Spleen (tissue), 7 donors: ENCODE measurements at regions not wholly inside any gene's neighbourhood (a gene's known extent, or its start where the extent isn't known, plus 50 kb on each side); places are given as distances from the start of the nearest gene placed in this dataset.

ENCODE experiments used
- CTCF ChIP-seq, 11 experiments: fragments of 200-600 bp in 7 of 11; fragments of 450-650 bp in 4 of 11; sonication (generic) in 4 of 11; IDR thresholded peaks in 8 of 11; conservative IDR thresholded peaks in 3 of 11; 1 replicate in 7 of 11; 2 replicates in 4 of 11; pipeline versions ENCODE4 v1.4.0 to v1.8.0; 2016 to 2021; ENCODE audit warnings: antibody characterized with exemption in 11 of 11, inconsistent platforms in 4 of 11, mild to moderate bottlenecking in 1 of 11
- POLR2AphosphoS5 ChIP-seq, 3 donors: sonication (generic); formaldehyde crosslinking; IDR thresholded peaks; one replicate each; pipeline ENCODE4 v1.5.1; 2017; ENCODE audit warnings: antibody characterized with exemption in 3 of 3
- donor health status: DM: no; HTN: no; CAD: no; lungs with moderate emphysema.
- donor health status: DM: no; HTN: no; CAD: no.
- donor health status: DM: no; HTN: no; CAD: no.

- TF ChIP-seq CTCF (IDR thresholded peaks at IDR 0.05 in 8 of 11, conservative IDR thresholded peaks at IDR 0.05 in 3 of 11) (no peak), POLR2AphosphoS5 (IDR thresholded peaks at IDR 0.05) (no peak)
These were observed 468.9 kb upstream of the HNRNPA3 start for GRCh38 chr2:176743671-176744070.
